GM19395 (cell line): ENCODE measurements at regions not wholly inside any gene's neighbourhood (a gene's known extent, or its start where the extent isn't known, plus 50 kb on each side); places are given as distances from the start of the nearest gene placed in this dataset.

Source experiments
- ATAC-seq: cut with Tn5 transposase; IDR thresholded peaks from one replicate; pipeline ENCODE4 v1.9.1; 2021; ENCODE audit warnings: mild to moderate bottlenecking, moderate library complexity; ENCODE audit not compliant: unreplicated experiment

DNA sequence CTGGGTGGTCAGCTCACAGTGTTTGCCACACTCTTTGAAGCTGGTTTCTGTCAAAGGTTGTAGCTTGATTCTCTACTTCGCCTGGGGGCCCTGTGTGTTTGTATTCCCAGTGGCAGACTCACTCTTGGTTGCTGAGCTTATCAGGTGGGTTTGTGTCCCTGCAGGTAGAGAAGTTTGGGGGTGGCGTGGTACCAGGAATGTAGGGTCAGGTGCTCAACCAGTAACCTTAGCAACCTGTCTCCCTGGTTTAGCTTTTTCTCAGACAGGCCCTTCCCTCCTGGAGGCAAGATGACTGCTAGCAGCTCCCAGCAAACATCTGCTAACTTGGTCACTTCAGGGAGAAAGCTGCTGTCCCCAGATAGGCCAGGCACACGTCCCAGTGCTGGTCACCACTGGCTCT lies 352.2 kb downstream of the AACS start:
- ATAC-seq: no peak

GRCh38 chr12:125418902-125419564 lies 353.8 kb downstream of the AACS start:
- peak; percentile 67 for ATAC-seq

DNA sequence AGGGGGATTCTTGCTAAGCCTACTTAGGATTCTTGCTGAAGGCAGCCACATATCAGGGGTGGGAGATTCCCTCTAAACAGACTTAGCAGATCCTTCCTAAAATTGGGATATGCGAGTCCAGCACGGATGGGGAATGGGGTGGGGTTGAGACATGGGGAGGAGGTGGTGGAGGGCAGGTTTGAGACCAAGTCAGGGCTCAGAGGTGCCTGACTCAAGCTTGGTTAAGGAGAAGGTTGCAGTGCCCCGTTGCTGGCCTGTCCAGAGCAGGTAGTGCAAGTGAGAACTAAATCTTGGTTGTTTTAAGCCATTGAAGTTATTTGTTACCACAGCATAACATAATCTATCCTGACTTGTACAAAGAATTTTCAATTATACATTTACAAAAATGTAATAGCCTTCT lies 359.7 kb downstream of the AACS start:
- no peak for ATAC-seq

- ATAC-seq: no peak
Observed at GRCh38 chr12:125431516-125431915, 366.3 kb downstream of the AACS start.

DNA sequence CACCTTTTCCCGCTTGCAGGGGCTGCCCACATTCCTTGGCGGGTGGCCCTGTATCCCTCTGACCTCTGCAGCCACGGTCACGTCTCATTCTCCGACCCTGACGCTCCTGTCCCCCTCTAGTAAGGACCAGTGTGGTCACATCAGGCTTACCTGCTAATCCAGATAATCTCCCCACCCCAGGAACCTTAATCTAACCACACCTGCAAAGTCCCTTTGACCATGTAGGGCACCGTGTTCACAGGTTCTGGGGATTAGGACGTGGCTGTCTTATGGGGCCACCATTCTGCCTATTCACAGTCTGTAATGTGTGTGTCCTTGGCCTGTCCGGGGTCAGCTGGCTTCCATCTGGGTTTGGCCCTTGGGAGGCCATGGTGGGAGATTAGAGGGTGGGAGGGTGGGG lies 368.9 kb downstream of the AACS start:
- no peak for ATAC-seq

- peak; percentile 79 for ATAC-seq
Observed at GRCh38 chr12:125434936-125435443, 369.8 kb downstream of the AACS start.

- ATAC-seq: no peak
Observed at GRCh38 chr12:125435871-125436270, 370.6 kb downstream of the AACS start.

DNA sequence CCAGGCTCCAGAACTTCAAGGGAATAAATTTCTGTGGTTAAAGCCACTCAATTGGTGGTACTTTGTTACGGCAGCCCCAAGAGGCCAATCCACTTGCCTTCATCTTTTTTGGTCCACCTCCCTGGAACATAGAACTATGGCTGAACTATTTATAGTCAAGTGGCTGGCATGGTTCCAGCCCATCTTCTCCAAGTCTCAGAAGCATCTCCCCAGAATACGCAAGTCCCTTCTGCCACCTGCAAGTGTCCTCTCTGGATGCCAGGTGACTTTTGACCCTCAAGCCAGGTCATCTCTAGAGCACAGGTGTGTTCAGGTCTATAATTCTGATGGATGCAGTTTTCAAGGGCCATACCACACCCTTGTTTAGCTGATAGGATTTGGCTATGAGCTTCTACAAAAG lies 371.5 kb downstream of the AACS start:
- no peak for ATAC-seq

GRCh38 chr12:125440399-125440798 lies 375.2 kb downstream of the AACS start:
- ATAC-seq: no peak

DNA sequence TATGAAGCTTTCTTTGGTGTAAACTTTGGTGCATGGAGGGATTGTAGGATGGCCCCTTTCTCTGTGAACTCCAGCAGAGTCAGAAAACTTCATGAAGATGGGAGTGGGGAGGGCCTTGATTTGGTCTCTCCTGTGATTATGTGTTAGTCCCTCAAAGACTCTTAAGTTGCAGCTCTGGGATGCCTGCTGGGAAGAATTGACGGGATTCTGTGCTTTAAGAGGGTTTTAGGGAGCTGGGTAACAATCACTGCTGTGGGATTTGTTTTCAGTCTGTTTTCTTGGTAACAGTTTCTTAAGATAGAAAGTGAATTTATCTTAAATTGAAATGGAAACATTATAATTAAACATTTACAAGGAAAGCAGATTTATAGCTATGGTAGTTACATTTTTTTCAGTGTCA lies 378.1 kb downstream of the AACS start:
- ATAC-seq: no peak

GRCh38 chr12:125451408-125451807 lies 386.2 kb downstream of the AACS start:
- no peak for ATAC-seq

DNA sequence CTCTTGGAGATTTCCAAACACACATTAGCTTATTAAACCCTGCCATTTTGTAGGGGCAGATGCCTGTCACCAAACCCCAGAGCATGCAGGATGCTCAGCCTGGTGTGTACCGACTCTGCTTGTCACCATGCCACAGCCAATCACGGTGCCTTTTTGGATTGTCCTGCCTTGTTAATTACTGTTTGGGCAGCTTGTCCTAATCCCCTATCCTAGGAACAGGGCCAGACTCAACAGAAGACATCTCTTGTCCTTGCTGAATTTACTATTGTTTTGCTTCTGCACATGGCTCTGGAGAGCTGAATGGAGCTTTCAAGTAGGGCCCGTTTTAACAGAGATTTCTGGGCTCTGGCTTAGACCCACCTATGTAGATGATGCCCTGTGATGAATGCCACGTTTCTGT lies 388.5 kb downstream of the AACS start:
- no peak for ATAC-seq

DNA sequence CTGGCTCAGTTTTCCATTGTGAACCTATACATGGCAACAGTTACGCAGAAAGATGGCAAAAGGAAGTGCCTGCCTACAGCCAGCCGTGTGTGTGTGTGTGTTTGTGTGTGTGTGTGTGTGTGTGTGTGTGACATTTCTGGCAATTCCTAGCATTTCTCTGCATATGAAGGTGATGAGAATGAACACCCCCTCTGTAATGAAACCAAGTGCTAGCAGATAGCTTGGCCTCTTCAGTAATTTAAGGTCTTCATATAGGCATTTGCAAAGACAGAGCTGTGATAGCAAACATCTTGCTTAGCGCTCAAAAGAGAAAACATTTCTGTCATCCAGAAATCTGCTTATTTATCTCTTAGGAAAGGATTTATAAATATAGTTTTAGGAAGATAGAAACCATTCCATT lies 389.1 kb downstream of the AACS start:
- no peak for ATAC-seq

DNA sequence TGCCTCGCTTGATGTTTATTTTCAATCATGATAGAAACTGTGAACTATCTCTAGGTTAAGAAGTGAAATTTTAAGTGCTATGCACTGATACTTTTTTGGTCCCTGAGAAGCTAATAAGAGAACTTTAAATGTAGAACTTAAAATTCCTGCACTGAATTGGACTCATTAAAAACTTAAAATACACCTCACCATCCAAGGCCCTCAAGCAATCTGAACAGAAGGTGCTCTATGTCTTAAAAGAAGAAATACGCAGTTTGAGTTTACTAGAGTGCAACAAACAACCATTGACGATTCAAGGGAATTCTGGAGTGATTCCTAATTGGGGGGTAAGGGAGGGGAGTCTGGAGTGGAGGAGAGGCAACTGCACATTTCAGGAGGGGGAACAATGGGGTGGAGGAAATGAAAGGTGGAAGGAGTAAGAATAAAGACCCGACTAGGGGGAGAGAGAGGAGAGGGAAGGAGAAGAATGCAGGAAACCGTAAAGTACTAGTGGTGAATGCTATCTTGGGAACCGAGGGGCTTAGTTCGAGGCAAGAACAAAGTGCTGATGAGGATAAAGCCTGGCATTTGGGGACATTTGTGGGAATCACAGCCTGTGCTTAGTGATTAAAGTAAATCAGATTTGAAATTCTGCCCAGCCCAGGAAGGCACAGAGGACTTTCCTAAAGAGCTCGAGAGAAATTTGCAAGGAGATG lies 389.7 kb downstream of the AACS start:
- no peak for ATAC-seq

DNA sequence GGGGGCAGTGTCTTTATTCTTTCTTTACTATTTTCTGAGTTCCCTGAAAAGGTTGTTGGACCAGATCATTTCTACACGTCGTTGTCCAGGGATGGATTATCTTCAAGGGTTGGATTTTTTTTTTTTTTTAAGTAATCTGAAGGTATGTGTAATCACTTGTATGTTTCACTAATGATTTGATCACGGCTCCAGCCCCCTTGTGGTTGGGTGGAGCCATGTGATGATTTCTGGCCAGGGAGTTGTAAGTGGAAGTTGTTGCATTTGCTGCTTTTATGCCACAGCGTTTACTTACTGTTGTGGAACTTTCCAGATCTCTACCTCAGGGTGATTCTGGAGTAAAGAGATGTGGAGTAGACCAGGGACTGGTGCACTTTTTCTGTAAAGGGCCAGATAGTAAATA lies 390.3 kb downstream of the AACS start:
- ATAC-seq: no peak

DNA sequence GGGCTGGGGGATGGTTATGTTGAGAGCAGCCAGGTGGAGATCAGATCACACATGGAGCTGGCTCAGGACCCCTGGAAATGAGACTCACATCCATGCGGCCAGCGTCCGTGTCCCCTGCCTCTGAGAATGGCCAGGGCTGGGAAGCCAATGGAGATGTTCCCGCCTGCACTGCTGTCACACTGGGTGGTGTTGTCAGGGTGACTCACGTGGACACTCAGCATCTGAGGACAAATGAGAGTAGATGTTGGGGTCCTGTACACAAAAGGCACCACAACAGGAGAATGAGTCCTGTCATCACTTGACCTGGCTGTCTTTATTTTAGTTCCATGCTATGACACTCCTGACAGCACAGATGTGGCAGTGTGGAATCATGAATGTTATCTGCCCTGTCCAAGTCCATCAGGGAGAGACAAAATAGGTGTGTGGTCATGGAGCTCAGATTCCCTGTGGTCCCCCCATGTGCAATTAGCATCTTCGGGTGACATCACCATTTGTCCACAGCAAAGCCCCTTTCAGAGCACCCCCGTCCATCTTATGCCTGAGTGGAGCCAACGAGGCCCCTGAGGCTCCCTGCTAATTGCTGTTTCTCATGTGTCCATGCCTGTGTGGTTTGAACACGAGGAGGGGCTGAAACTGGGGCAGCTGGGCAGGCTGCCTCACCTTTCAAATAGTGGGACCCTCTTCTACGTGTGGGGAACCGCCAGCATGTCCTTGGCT lies 393.5 kb downstream of the AACS start:
- no peak for ATAC-seq

DNA sequence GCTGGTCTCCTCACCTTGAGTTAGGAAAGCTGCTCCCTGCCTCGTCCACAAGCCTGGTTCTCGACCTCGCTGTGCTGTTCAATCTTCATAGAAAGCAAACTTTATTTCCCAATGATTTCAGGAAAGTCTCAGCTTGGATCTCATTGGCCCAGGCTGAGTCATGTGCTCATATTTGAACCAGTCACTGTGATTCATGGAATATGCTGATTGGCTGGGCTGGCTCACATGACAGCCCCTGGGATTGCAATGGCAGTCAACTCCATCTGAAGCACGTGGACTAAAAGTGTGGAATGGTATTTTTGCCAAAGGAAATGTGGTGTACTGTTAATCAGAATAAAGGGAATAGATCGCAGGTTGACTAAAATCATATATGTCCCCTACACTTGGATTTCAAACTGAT lies 396.6 kb downstream of the AACS start:
- no peak for ATAC-seq

GRCh38 chr12:125463386-125463785 lies 398.2 kb downstream of the AACS start:
- no peak for ATAC-seq

- no peak for ATAC-seq
Observed at GRCh38 chr12:125467363-125467762, 402.1 kb downstream of the AACS start.

DNA sequence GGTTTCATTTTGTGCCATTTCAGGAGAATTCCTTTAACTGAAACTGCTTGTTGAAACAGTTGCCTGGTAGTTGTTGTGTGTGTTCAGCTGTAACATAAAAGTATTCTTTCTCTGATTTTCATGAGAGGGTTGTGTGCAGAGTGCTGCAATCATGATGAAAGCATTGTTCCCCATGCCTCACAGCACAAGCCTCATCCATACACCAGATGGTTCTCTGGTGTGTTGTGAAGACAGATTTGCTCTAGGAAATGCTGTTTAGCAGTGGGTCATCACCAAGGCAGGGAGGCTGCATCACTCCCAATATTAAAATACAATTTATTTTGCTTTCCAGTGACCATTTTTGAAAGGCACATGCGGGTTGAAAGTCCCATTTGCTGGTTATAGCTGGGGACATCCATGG lies 404.4 kb downstream of the AACS start:
- ATAC-seq: no peak

GRCh38 chr12:125470838-125471783 lies 405.9 kb downstream of the AACS start:
- ATAC-seq: no peak
